ENCODE measurements at regions not wholly inside any gene's neighbourhood (a gene's known extent, or its start where the extent isn't known, plus 50 kb on each side); places are given as distances from the start of the nearest gene placed in this dataset.

- FAIRE-seq (no peak), DNase-seq (ENCODE audit: low read depth in 1 of 2, low spot score in 1 of 2) (no peak), ATAC-seq (no peak)
- no peak overlapping the region for H3K27ac ChIP-seq
- H3K4me3 ChIP-seq, result no peak overlapping the region
- CTCF ChIA-PET, result interaction anchor here (0.6 kb wide), 1 partner anchor 1713 kb away, joined by 3 read pairs; no protein-coding TSS in a partner anchor
- POLR2A ChIA-PET, result no interaction called here
- no peaks in the 10 kb centered on the region for H3K4me1 ChIP-seq
- TF ChIP-seq SREBF2 (IDR thresholded peaks at IDR 0.05) (no peak), CHD4 (IDR thresholded peaks at IDR 0.05; ENCODE audit: borderline replicate concordance) (no peak)
- TF ChIP-seq, protein P1, sequence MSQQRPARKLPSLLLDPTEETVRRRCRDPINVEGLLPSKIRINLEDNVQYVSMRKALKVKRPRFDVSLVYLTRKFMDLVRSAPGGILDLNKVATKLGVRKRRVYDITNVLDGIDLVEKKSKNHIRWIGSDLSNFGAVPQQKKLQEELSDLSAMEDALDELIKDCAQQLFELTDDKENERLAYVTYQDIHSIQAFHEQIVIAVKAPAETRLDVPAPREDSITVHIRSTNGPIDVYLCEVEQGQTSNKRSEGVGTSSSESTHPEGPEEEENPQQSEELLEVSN (IDR thresholded peaks at IDR 0.05; ENCODE audit: borderline replicate concordance, low read depth), result no peak
- no peak overlapping the region for H3K4me2 ChIP-seq
- WGBS (ENCODE audit: missing lambda C conversion rate), result 62% methylated on average over 3 of the region's 3 CpGs
- H3K9me3 ChIP-seq, result no peaks in the 10 kb centered on the region
These were observed 133.0 kb downstream of the SAMD5 start for GRCh38 chr6:147641511-147641910.

DNA sequence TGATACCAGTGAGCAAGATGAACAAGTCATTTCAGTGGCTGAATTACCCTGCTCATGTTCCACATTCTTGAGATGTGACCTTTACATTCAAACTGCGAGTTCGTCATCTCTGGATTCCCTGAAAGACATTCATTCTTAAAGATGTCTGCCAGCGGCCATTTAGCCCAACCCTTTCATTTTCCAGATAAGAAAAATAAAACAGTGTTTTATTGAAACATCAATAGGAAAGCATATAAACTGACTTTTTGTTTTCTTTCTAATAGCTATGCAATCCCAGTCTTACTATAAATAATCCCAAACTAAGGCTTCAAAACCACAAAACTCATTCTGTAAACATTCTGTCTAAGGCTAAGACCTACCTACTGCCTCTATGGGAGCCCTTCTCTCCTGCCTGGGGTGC is 134.0 kb downstream of the SAMD5 start:
- no peak for ATAC-seq
- no peak for FAIRE-seq

GRCh38 chr6:147643341-147644200 is 135.1 kb downstream of the SAMD5 start:
- no peak for DNase-seq (ENCODE audit: low read depth in 1 of 2, low spot score in 1 of 2)
- 35% methylated on average over 4 of the region's 4 CpGs for WGBS (ENCODE audit: missing lambda C conversion rate)

More for the DNA sequence above, 134.0 kb downstream of the SAMD5 start:
- no peak for DNase-seq (ENCODE audit: low read depth in 1 of 2, low spot score in 1 of 2)
- WGBS (ENCODE audit: missing lambda C conversion rate), result 49% methylated on average over 3 of the region's 3 CpGs
- CTCF ChIA-PET, result no interaction called here
- POLR2A ChIA-PET, result no interaction called here
- no peak for TF ChIP-seq PHF8 (IDR thresholded peaks at IDR 0.05; ENCODE audit: borderline replicate concordance, low read depth)
- TF ChIP-seq, protein P2, sequence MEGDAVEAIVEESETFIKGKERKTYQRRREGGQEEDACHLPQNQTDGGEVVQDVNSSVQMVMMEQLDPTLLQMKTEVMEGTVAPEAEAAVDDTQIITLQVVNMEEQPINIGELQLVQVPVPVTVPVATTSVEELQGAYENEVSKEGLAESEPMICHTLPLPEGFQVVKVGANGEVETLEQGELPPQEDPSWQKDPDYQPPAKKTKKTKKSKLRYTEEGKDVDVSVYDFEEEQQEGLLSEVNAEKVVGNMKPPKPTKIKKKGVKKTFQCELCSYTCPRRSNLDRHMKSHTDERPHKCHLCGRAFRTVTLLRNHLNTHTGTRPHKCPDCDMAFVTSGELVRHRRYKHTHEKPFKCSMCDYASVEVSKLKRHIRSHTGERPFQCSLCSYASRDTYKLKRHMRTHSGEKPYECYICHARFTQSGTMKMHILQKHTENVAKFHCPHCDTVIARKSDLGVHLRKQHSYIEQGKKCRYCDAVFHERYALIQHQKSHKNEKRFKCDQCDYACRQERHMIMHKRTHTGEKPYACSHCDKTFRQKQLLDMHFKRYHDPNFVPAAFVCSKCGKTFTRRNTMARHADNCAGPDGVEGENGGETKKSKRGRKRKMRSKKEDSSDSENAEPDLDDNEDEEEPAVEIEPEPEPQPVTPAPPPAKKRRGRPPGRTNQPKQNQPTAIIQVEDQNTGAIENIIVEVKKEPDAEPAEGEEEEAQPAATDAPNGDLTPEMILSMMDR (IDR thresholded peaks at IDR 0.05), result no peak
- no peak for TF ChIP-seq BHLHE40 (IDR thresholded peaks at IDR 0.05; ENCODE audit: low read depth, low read length)
- no peak for TF ChIP-seq EHMT2 (IDR thresholded peaks at IDR 0.05; ENCODE audit: low read depth)
- TF ChIP-seq GATA3 (IDR thresholded peaks at IDR 0.05; ENCODE audit: borderline replicate concordance), result no peak
- no peak for TF ChIP-seq CEBPB (IDR thresholded peaks at IDR 0.05)
- TF ChIP-seq ZFP36 (IDR thresholded peaks at IDR 0.05; ENCODE audit: borderline replicate concordance, partially characterized antibody), result no peak
- TF ChIP-seq SMC3 (IDR thresholded peaks at IDR 0.05), result no peak
- TF ChIP-seq HMGXB4 (CRISPR knock-in tag; IDR thresholded peaks at IDR 0.05; ENCODE audit: borderline replicate concordance), result no peak
- Histone ChIP-seq H3K4me1 (no peaks in the 10 kb centered on the region), H3K9me3 (no peaks in the 10 kb centered on the region), H3K4me3 (no peak overlapping the region), H3K27ac (no peak overlapping the region), H3K4me2 (no peak overlapping the region)

DNA sequence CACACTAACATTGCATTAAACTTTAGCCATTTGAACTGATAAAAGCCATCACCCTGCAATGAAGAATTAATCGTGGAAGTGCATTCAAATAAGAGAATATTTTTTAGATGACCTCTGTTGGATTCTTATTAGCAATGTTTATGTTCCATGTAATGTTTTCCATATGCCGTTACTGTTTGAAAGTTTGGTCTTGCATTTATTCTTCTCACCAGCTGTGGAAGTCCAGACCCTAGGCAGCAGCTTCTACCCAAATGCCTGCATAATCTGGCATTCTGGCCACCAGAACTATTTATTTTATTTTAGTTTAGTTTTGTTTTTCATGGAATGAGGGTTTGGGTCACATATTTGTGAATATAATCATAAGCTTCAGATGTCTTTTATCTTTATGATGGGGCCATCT is 140.4 kb downstream of the SAMD5 start:
- ChIA-PET CTCF (no interaction called here), POLR2A (no interaction called here)
- TF ChIP-seq HOXB5 (CRISPR knock-in tag; IDR thresholded peaks at IDR 0.05) (no peak), EHMT2 (IDR thresholded peaks at IDR 0.05; ENCODE audit: low read depth) (no peak), NFE2L2 (conservative IDR thresholded peaks at IDR 0.05; ENCODE audit: low read length) (no peak), BHLHE40 (IDR thresholded peaks at IDR 0.05; ENCODE audit: low read depth, low read length) (no peak)
- TF ChIP-seq, protein P3, sequence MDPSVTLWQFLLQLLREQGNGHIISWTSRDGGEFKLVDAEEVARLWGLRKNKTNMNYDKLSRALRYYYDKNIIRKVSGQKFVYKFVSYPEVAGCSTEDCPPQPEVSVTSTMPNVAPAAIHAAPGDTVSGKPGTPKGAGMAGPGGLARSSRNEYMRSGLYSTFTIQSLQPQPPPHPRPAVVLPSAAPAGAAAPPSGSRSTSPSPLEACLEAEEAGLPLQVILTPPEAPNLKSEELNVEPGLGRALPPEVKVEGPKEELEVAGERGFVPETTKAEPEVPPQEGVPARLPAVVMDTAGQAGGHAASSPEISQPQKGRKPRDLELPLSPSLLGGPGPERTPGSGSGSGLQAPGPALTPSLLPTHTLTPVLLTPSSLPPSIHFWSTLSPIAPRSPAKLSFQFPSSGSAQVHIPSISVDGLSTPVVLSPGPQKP (IDR thresholded peaks at IDR 0.05; ENCODE audit: low read depth, low read length), result no peak
- TF ChIP-seq, protein P1 (IDR thresholded peaks at IDR 0.05; ENCODE audit: borderline replicate concordance, low read depth), result no peak
- no peak overlapping the region for H3K27ac ChIP-seq
- WGBS (ENCODE audit: missing lambda C conversion rate), result 45% methylated on average over 2 of the region's 2 CpGs
- no peak for DNase-seq (ENCODE audit: low read depth in 1 of 2, low spot score in 1 of 2)
- H3K9me3 ChIP-seq, result no peaks in the 10 kb centered on the region
- no peak overlapping the region for H3K4me2 ChIP-seq
- H3K4me1 ChIP-seq, result no peaks in the 10 kb centered on the region
- no peak for ATAC-seq
- H3K4me3 ChIP-seq, result no peak overlapping the region
- FAIRE-seq, result no peak

More at GRCh38 chr6:147643341-147644200, 135.1 kb downstream of the SAMD5 start:
- ATAC-seq (no peak), FAIRE-seq (no peak)
- no peak for TF ChIP-seq SMC3 (IDR thresholded peaks at IDR 0.05)
- POLR2A ChIA-PET, result no interaction called here
- no peaks in the 10 kb centered on the region for H3K4me1 ChIP-seq
- no peaks in the 10 kb centered on the region for H3K9me3 ChIP-seq
- H3K27ac ChIP-seq, result no peak overlapping the region
- no peak overlapping the region for H3K4me3 ChIP-seq
- CTCF ChIA-PET, result no interaction called here
- H3K4me2 ChIP-seq, result no peak overlapping the region
